HG03354 (cell line): ENCODE measurements at regions not wholly inside any gene's neighbourhood (a gene's known extent, or its start where the extent isn't known, plus 50 kb on each side); places are given as distances from the start of the nearest gene placed in this dataset.
"Not testable (repeated sequence)": the region's sequence is repeated elsewhere in the genome, so short reads cannot be mapped to it uniquely, and the experiment has no call there.

Source experiments
- ATAC-seq: cut with Tn5 transposase; IDR thresholded peaks from one replicate; pipeline ENCODE4 v1.9.1; 2021; ENCODE audit warnings: mild to moderate bottlenecking; ENCODE audit not compliant: unreplicated experiment, poor library complexity, severe bottlenecking

- no peak for ATAC-seq
Measured at GRCh38 chr15:56812961-56813360, 79.7 kb upstream of the ZNF280D start.

- ATAC-seq, result no peak
Measured at GRCh38 chr15:56812221-56812620, 78.9 kb upstream of the ZNF280D start.

- no peak for ATAC-seq
Measured at GRCh38 chr15:56811586-56811985, 78.3 kb upstream of the ZNF280D start.

GRCh38 chr15:56808160-56808559 lies 74.9 kb upstream of the ZNF280D start:
- ATAC-seq, result no peak

GRCh38 chr15:56806148-56806536 lies 72.8 kb upstream of the ZNF280D start:
- no peak for ATAC-seq

- ATAC-seq, result no peak
Measured at GRCh38 chr15:56805466-56806147, 72.3 kb upstream of the ZNF280D start.

GRCh38 chr15:56804938-56805337 lies 71.6 kb upstream of the ZNF280D start:
- no peak for ATAC-seq

GRCh38 chr15:56804279-56804678 lies 71.0 kb upstream of the ZNF280D start:
- no peak for ATAC-seq

GRCh38 chr15:56802161-56802560 lies 68.9 kb upstream of the ZNF280D start:
- no peak for ATAC-seq

GRCh38 chr15:56798639-56799038 lies 65.3 kb upstream of the ZNF280D start:
- peak; percentile 79 for ATAC-seq

- no peak for ATAC-seq
Measured at GRCh38 chr15:56797720-56798275, 64.5 kb upstream of the ZNF280D start.

- no peak for ATAC-seq
Measured at GRCh38 chr15:56795502-56795901, 62.2 kb upstream of the ZNF280D start.

- no peak for ATAC-seq
Measured at GRCh38 chr15:56794553-56795329, 61.4 kb upstream of the ZNF280D start.

- no peak for ATAC-seq
Measured at GRCh38 chr15:56794165-56794552, 60.9 kb upstream of the ZNF280D start.

GRCh38 chr15:56792211-56792610 lies 58.9 kb upstream of the ZNF280D start:
- ATAC-seq, result no peak

- ATAC-seq, result not testable (repeated sequence)
Measured at GRCh38 chr15:56791521-56791920, 58.2 kb upstream of the ZNF280D start.

- no peak for ATAC-seq
Measured at GRCh38 chr15:56788359-56788758, 55.0 kb upstream of the ZNF280D start.

GRCh38 chr15:56786966-56787365 lies 53.7 kb upstream of the ZNF280D start:
- no peak for ATAC-seq

GRCh38 chr15:56783857-56784661 lies 50.8 kb upstream of the ZNF280D start:
- no peak for ATAC-seq

GRCh38 chr15:56783156-56783856 lies 50.0 kb upstream of the ZNF280D start:
- no peak for ATAC-seq
